GM12892 (cell line): ENCODE measurements at regions not wholly inside any gene's neighbourhood (a gene's known extent, or its start where the extent isn't known, plus 50 kb on each side); places are given as distances from the start of the nearest gene placed in this dataset.

Source experiments
- POLR2A ChIP-seq: IDR thresholded peaks from 2 replicates; pipeline ENCODE4 v1.6.1; 2011; ENCODE audit warnings: low read depth, low read length, control low read depth
- POLR2AphosphoS5 ChIP-seq: IDR thresholded peaks from 2 replicates; pipeline ENCODE4 v1.6.1; 2011; ENCODE audit warnings: low read depth, low read length, control low read depth

DNA sequence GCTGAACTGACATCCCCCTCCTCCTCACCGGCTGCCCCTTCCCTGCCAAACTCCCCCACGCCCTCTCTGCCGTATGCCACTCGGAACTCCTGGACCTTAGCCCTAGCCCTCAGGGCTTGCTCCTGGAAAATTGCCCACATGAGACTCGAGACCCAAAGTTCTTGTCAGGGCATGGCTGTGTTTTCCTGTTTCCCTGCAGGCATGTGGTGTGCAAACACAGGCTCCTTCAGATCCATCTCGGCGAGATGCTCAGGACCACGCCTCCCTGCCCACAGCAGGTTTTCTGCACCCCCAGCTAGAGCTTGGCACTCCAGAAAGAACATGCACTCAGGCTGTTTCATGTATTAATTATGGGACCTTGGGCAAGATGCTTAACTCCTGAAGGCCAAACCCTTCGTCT, 1480.4 kb downstream of the BRD1 start:
- no peak for TF ChIP-seq POLR2A
- no peak for TF ChIP-seq POLR2AphosphoS5
